Ascending aorta (tissue), 2 donors: ENCODE measurements at regions not wholly inside any gene's neighbourhood (a gene's known extent, or its start where the extent isn't known, plus 50 kb on each side); places are given as distances from the start of the nearest gene placed in this dataset.

Experiments
- DNase-seq, 2 donors: peaks; one replicate each; pipeline ENCODE4 v3.0.0-alpha.2; 2019; ENCODE audit warnings: low spot score in 2 of 2
- H3K27ac ChIP-seq, 2 donors: fragments of 200-600 bp; sonication (generic); one replicate each; pipeline ENCODE4 v1.5.1; 2016 to 2017; ENCODE audit warnings: mild to moderate bottlenecking in 1 of 2
- H3K27me3 ChIP-seq: fragments of 200-600 bp; sonication (generic); one replicate; pipeline ENCODE4 v1.5.1; 2017
- H3K36me3 ChIP-seq, 2 donors: fragments of 200-600 bp; sonication (generic); one replicate each; pipeline ENCODE4 v1.5.1; 2016
- H3K4me1 ChIP-seq, 2 donors: fragments of 200-600 bp; sonication (generic); one replicate each; pipeline ENCODE4 v1.5.1; 2016 to 2017; ENCODE audit warnings: mild to moderate bottlenecking in 1 of 2
- H3K4me3 ChIP-seq, 2 donors: fragments of 200-600 bp; sonication (generic); one replicate each; pipeline ENCODE4 v1.5.1; 2016 to 2017; ENCODE audit warnings: mild to moderate bottlenecking in 1 of 2
- H3K9me3 ChIP-seq, 2 donors: fragments of 200-600 bp; sonication (generic); one replicate each; pipeline ENCODE4 v1.5.1; 2016
- CTCF ChIP-seq, 3 experiments: fragments of 200-600 bp in 2 of 3; fragments of 450-650 bp in 1 of 3; sonication (generic) in 2 of 3; IDR thresholded peaks; one replicate each; pipeline ENCODE4 v1.5.1; 2016 to 2019; ENCODE audit warnings: antibody characterized with exemption in 3 of 3, mild to moderate bottlenecking in 1 of 3, moderate library complexity in 1 of 3
- intact Hi-C: fragments of 100-400 bp; cut with DNase I; formaldehyde crosslinking; loops from one replicate; pipeline ENCODE4 v1.15.1; 2023

- H3K4me1 ChIP-seq: no peaks in the 10 kb centered on the region
- intact Hi-C loops: no loop called here
- no peak overlapping the region for H3K4me3 ChIP-seq
- TF ChIP-seq CTCF (IDR thresholded peaks at IDR 0.05): no peak
- no peaks in the 10 kb centered on the region for H3K9me3 ChIP-seq
- DNase-seq: peak in 1 of 2 donors; percentile 35
- no peak overlapping the region for H3K27ac ChIP-seq
- H3K27me3 ChIP-seq: no peaks in the 10 kb centered on the region
- no peaks in the 10 kb centered on the region for H3K36me3 ChIP-seq
These were observed 287.1 kb upstream of the ID2 start for GRCh38 chr2:8394569-8395359.

- no peak for DNase-seq
- H3K27ac ChIP-seq: no peak overlapping the region
- H3K9me3 ChIP-seq: no peaks in the 10 kb centered on the region
- no peaks in the 10 kb centered on the region for H3K4me1 ChIP-seq
- H3K36me3 ChIP-seq: no peaks in the 10 kb centered on the region
- no peak for TF ChIP-seq CTCF (IDR thresholded peaks at IDR 0.05)
- H3K4me3 ChIP-seq: no peak overlapping the region
- intact Hi-C loops: no loop called here
- no peaks in the 10 kb centered on the region for H3K27me3 ChIP-seq
These were observed 286.1 kb upstream of the ID2 start for GRCh38 chr2:8395718-8396117.

GRCh38 chr2:8398040-8398668 is 283.7 kb upstream of the ID2 start:
- no peak overlapping the region for H3K4me3 ChIP-seq

GRCh38 chr2:8399731-8400130 is 282.1 kb upstream of the ID2 start:
- intact Hi-C loops: no loop called here
- Histone ChIP-seq H3K27ac (no peak overlapping the region), H3K36me3 (no peaks in the 10 kb centered on the region), H3K27me3 (no peaks in the 10 kb centered on the region), H3K4me3 (no peak overlapping the region), H3K9me3 (no peaks in the 10 kb centered on the region), H3K4me1 (no peaks in the 10 kb centered on the region)
- no peak for DNase-seq
- no peak for TF ChIP-seq CTCF (IDR thresholded peaks at IDR 0.05)

More at GRCh38 chr2:8398040-8398668, 283.7 kb upstream of the ID2 start:
- Histone ChIP-seq H3K4me1 (no peaks in the 10 kb centered on the region), H3K9me3 (no peaks in the 10 kb centered on the region), H3K27me3 (no peaks in the 10 kb centered on the region), H3K27ac (no peak overlapping the region), H3K36me3 (no peaks in the 10 kb centered on the region)
- intact Hi-C loops: no loop called here
- no peak for TF ChIP-seq CTCF (IDR thresholded peaks at IDR 0.05)
- no peak for DNase-seq

- TF ChIP-seq CTCF (IDR thresholded peaks at IDR 0.05): no peak
- H3K27me3 ChIP-seq: no peaks in the 10 kb centered on the region
- intact Hi-C loops: no loop called here
- no peak overlapping the region for H3K4me3 ChIP-seq
- no peak overlapping the region for H3K27ac ChIP-seq
- H3K9me3 ChIP-seq: no peaks in the 10 kb centered on the region
- H3K4me1 ChIP-seq: no peaks in the 10 kb centered on the region
- no peak for DNase-seq
- no peaks in the 10 kb centered on the region for H3K36me3 ChIP-seq
These were observed 281.7 kb upstream of the ID2 start for GRCh38 chr2:8400196-8400595.
